ENCODE measurements at regions not wholly inside any gene's neighbourhood (a gene's known extent, or its start where the extent isn't known, plus 50 kb on each side); places are given as distances from the start of the nearest gene placed in this dataset.
"Not testable (repeated sequence)": the region's sequence is repeated elsewhere in the genome, so short reads cannot be mapped to it uniquely, and the experiment has no call there.

- DNase-seq, result no peak
Observed at GRCh38 chr2:181798022-181798421, 93.5 kb upstream of the ITPRID2 start.

- DNase-seq, result not testable (repeated sequence)
Observed at GRCh38 chr2:181802300-181802699, 89.2 kb upstream of the ITPRID2 start.

DNA sequence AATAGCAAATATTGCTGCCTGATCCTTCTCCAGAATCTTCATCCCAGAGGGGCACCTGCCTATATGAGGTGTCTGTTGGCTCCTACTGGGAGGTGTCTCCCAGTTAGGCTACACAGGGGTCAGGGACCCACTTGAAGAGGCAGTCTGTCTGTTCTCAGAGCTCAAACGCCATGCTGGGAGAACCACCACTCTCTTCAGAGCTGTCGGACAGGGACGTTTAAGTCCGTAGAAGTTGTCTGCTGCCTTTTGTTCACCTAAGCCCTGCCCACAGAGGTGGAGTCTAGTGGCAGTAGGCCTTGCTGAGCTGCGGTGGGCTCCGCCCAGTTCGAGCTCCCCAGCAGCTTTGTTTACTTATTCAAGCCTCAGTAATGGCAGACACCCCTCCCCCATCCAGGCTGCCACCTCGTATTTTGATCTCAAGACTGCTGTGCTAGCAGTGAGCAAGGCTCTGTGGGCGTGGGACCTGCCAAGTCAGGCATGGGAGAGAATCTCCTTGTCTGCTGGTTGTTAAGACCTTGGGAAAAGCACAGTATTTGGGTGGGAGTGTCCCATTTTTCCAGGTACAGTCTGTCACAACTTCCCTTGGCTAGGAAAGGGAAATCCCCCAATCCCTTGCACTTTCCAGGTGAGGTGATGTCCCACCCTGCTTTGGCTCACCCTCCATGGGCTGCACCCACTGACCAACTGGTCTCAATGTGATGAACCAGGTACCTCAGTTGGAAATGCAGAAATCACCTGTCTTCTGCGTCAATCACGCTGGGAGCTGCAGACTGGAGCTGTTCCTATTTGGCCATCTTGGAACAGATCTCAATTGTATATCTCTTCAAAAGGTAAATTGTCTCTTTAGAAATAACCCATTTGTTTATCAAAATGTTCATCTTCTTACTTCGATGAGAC lies 87.4 kb upstream of the ITPRID2 start:
- not testable (repeated sequence) for DNase-seq

GRCh38 chr2:181805228-181806038 lies 86.1 kb upstream of the ITPRID2 start:
- no peak for DNase-seq

DNA sequence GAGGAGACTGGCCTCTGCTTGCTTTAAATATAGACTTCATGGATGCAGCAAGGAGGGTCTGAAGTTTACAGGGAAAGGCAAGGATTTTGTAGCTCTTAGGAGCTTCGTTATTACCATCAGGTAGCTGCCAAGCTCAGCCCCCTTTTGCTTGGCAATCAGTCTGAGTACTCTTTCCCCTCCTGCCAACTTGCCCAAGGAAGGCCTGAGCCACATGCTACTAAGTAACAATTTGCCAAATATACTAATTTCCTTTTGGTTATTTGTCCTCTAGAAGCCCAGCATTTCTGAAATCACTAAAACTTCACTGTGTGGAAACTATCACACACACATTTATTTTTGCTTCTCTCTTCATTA lies 85.5 kb upstream of the ITPRID2 start:
- DNase-seq, result no peak

- no peak for DNase-seq
Observed at GRCh38 chr2:181807526-181807925, 84.0 kb upstream of the ITPRID2 start.

GRCh38 chr2:181810823-181811695 lies 80.5 kb upstream of the ITPRID2 start:
- peak; percentile 52 for DNase-seq

DNA sequence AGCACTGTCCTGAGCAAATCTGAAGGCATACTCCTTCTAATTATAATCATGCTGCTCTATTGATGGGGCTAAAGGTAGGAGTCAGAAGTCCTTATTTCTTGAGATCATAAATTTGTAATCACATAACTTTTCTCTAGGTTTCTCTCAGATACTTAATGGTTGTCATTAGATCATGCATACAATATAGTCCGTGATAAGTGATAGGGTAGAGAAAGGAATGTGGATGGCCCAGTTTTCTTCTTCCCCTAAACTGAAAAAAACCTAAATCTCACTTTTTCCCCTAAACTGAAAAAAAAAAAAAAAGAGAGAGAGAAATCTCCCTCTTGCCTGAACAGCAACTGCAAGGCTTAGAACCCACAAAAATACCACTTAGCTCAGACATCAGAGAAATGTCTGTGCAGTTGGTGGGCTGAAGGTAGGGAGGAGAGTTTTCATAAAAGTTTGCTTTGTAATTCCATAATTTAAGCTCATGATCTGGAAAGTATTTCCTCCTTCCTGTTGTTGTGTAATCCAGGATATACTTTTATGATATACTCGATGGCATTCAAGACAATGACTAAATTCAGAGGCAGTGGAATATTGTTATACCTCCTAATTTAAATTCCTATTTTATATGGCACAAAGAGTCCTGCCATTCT lies 79.3 kb upstream of the ITPRID2 start:
- no peak for DNase-seq

DNA sequence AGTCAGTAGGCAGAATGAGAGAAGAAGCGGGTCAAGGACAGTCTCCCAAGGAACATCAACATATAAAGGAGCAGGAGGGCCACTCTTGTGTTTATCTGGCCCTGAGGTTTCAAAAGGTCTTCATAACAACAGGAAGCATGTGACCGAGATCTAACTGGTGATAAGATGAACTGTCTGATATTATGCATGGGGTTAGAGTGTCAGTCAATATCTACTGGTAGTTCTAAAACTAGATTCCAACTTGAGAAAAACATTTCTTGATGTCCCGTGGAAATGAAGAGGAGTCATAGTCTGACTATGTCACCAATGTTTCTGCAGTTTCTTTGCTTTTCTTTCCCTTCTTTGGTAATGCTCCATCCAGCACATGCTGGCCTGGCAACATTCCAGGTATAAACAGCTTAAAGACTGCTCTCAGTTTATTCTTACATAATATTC lies 77.5 kb upstream of the ITPRID2 start:
- no peak for DNase-seq

- no peak for DNase-seq
Observed at GRCh38 chr2:181817509-181817908, 74.0 kb upstream of the ITPRID2 start.

DNA sequence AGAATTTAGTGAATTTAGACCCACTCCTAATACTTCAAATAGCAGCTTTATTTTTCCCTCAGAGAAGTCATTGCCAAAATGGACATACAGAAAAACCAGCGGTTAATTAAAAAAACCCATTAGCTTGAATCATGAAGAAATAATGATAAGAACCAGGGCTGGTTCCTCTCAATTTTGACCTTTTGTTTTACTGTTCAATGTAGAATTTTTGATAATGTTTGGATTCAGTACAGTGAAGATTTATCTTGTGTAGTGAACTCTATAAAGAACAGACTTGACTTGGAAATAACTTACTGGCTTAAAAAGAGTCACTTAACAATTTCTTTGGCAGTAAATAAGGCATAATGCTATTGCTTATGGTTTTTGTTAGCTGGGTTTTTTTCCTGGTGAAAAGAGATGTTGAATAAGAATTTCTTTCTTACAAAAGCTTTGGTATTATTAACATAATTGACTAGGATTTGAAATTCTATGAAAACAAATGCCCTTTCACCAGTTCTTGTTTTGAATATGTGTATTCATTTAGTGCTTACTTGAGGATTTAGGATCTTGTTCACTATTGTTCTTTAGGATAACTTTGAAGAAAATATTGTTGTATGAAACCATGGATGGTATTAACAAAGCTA lies 73.4 kb upstream of the ITPRID2 start:
- no peak for DNase-seq

- no peak for DNase-seq
Observed at GRCh38 chr2:181818840-181819239, 72.7 kb upstream of the ITPRID2 start.

GRCh38 chr2:181821049-181821448 lies 70.5 kb upstream of the ITPRID2 start:
- DNase-seq, result no peak

GRCh38 chr2:181822097-181822496 lies 69.4 kb upstream of the ITPRID2 start:
- DNase-seq, result no peak

- DNase-seq, result no peak
Observed at GRCh38 chr2:181823405-181823804, 68.1 kb upstream of the ITPRID2 start.

- no peak for DNase-seq
Observed at GRCh38 chr2:181828122-181828705, 63.3 kb upstream of the ITPRID2 start.

- DNase-seq, result no peak
Observed at GRCh38 chr2:181829230-181829629, 62.3 kb upstream of the ITPRID2 start.

DNA sequence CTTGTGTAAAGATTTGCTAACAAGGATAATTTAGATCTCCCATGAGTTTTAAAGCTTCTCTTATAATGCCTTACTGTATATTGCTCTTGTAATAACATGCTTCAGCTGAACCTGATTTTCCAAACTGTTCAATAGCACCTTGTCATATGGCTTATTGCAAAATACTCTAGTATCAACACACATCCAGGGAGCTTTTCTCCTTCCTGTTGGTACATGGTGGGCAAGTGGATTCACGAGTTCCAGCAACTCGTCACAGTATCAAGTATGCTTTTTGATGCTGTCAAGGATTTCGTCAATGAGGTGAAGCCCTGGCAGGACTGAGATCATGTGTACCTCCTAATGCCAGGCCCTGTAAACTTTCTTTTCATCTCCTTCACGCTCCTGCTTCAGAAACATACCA lies 59.5 kb upstream of the ITPRID2 start:
- DNase-seq, result no peak

DNA sequence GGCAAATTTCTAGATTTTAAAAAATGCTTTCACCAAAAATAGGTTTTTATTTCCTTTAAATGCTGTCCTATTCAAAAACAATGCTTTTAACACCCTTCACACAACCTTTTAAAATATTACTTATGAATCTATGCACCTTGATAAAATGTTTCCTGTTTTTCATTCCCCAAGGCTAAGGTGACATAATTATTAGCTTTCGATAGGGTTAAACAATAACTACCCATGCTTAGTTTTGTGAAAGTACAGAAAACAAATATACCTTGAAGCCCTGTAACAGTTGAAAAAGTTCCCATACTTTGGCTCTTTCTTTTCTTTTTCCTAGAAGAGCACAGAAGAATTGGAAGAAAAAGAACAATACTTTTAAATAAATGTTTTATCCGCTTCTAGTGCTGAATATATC lies 54.9 kb upstream of the ITPRID2 start:
- no peak for DNase-seq

GRCh38 chr2:181837563-181837962 lies 54.0 kb upstream of the ITPRID2 start:
- no peak for DNase-seq

DNA sequence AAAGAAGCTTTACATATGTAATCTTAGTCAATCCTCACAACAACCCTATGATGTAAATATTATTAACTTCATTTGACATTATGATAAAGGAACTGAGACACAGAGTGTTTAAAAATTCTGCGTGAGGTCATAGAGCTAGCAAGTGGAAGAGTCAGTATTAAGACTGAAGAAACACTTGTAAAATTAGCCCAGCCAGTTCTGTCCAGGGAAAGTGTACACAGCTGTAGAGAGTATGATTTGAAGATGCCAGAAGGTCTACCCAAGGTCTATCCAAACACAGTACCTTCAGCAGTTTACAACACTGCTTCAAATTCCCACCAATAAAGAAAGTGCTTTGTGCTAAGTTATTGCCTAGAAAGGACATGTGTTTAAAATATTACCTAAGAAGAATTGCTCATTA lies 51.7 kb upstream of the ITPRID2 start:
- DNase-seq, result no peak

- DNase-seq, result no peak
Observed at GRCh38 chr2:181841079-181841478, 50.5 kb upstream of the ITPRID2 start.
